Keratinocyte (primary cell): ENCODE measurements at regions not wholly inside any gene's neighbourhood (a gene's known extent, or its start where the extent isn't known, plus 50 kb on each side); places are given as distances from the start of the nearest gene placed in this dataset.

ENCODE experiments used
- EZH2 ChIP-seq: IDR thresholded peaks from one replicate; pipeline ENCODE4 v1.6.1; 2012; ENCODE audit warnings: inconsistent platforms, mild to moderate bottlenecking, low read length, moderate library complexity
- TF ChIP-seq, protein P1 (sequence below), 3 experiments: IDR thresholded peaks in 1 of 3; conservative IDR thresholded peaks in 1 of 3; optimal IDR thresholded peaks in 1 of 3; 2 replicates in 2 of 3; 3 replicates in 1 of 3; pipeline versions ENCODE3 to v1.5.1; 2011; ENCODE audit warnings: low read length in 3 of 3, mild to moderate bottlenecking in 3 of 3, moderate library complexity in 2 of 3, control low read depth in 1 of 3, inconsistent platforms in 1 of 3; ENCODE audit not compliant: insufficient read depth in 2 of 3; ENCODE audit errors: extremely low read depth in 1 of 3

DNA sequence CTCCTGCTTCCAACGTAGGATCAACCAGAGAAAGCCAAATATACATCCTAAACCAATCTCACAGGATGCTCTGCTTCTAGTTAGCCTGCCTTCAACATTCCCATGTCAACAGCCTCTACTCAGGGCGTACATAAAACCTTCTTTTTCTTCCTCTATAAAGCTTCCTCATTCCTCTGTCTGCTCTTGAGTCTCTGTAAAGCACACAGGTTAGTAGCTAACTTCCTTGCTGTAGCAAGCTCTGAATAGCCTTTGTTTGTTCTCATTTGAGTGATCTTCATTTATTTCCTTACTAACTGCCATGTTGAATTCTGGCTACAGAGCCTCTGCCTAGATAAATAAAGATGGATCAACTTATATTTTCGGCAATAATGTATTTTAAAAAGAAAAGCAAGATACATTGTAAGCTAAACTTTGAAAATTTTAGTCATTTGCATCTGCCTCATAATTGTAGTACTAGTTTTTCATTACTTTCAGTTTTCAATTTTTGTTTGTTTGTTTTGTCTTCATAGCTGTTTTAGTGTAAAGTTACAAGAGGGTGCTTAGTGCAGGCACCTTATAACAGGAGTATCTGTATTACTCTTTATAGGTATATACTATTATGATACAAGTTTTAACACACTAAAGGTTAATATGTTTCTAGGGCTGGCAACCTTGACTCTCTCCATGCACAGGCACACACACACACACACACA is 498.2 kb downstream of the PYDC2 start:
- TF ChIP-seq, protein P1, sequence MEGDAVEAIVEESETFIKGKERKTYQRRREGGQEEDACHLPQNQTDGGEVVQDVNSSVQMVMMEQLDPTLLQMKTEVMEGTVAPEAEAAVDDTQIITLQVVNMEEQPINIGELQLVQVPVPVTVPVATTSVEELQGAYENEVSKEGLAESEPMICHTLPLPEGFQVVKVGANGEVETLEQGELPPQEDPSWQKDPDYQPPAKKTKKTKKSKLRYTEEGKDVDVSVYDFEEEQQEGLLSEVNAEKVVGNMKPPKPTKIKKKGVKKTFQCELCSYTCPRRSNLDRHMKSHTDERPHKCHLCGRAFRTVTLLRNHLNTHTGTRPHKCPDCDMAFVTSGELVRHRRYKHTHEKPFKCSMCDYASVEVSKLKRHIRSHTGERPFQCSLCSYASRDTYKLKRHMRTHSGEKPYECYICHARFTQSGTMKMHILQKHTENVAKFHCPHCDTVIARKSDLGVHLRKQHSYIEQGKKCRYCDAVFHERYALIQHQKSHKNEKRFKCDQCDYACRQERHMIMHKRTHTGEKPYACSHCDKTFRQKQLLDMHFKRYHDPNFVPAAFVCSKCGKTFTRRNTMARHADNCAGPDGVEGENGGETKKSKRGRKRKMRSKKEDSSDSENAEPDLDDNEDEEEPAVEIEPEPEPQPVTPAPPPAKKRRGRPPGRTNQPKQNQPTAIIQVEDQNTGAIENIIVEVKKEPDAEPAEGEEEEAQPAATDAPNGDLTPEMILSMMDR (optimal IDR thresholded peaks at IDR 0.05 in 1 of 3, IDR thresholded peaks at IDR 0.05 in 1 of 3, conservative IDR thresholded peaks at IDR 0.05 in 1 of 3; ENCODE audit: extremely low read depth in 1 of 3, insufficient read depth in 2 of 3, low read length in 3 of 3) = no peak
- TF ChIP-seq EZH2 = no peak
